ENCODE measurements at regions not wholly inside any gene's neighbourhood (a gene's known extent, or its start where the extent isn't known, plus 50 kb on each side); places are given as distances from the start of the nearest gene placed in this dataset.
"Not testable (repeated sequence)": the region's sequence is repeated elsewhere in the genome, so short reads cannot be mapped to it uniquely, and the experiment has no call there.

DNA sequence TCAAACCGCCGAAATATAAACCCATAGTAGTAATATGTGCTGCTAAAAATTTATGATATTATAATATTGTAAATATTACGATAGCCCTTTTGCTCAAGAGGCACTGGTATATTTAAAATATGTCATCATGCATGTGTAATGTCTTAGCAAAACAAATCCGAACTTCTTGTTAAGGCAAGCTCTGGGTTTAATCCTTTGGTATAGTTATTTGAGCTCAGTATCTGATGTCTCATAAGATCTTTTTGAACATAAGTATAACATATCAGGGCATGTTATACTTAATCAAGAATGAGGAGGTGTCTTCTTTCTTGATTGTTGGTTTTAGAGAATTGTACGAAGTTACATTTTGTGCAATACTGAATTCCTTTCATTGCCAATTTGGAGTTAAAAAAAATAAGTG, 154.1 kb upstream of the CBLB start:
- DNase-seq (ENCODE audit: low read depth), result no peak

DNA sequence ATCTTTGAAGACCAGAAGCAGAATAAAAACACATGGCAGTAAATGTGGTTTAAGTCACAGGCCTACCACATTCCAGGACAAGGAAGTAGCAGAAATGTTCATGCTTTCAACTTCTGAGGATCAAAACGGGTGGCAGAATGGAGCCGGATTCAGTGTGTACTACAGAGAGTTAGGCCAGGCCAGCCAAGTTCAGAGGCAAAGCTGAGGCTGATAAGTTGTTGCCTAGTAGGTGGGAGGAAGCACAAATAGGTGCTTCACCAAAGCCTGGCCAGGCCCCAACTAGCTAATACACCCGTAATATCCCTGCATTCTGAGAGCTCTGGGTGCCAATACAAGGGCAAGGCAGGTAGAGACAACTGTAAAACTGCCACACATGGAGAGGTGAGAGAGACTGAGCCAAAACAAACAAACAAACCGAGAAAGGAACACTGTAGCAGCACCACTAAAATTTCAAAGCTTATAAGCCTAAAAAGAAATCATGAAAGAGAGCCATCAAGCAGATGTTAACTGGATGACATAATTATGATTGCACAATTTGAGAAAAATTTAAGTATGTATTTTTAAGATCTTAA, 156.4 kb upstream of the CBLB start:
- DNase-seq (ENCODE audit: low read depth), result no peak

DNA sequence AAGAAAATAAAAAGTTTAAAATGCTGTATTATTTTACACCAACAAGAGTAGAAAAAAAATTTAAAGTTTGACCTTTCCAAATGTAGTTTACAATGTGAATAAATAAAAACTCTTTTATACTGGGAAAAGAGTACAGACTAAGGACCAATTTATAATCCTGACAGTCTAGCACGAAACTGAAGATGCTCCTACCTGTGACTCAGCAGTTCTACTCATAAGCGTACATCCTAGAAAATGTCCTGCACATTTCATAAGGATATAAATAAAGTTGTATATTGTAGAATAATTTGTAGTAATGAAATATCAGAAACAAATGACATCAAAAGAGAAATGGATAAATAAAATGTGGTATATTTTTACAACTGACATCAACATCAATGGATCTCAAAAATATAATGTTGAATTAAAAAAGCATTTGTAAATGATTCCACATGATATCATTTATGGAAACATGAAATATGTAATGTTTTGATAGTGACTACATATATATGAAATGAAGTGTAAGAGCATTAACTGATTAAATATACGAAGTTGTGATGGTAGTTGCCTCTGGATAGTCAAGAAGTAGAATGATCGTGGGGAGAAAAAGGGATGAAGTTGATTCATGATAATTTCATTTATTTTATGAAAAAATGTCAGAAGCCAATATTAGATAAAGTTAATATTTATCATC, 161.3 kb upstream of the CBLB start:
- no peak for DNase-seq (ENCODE audit: low read depth)

DNA sequence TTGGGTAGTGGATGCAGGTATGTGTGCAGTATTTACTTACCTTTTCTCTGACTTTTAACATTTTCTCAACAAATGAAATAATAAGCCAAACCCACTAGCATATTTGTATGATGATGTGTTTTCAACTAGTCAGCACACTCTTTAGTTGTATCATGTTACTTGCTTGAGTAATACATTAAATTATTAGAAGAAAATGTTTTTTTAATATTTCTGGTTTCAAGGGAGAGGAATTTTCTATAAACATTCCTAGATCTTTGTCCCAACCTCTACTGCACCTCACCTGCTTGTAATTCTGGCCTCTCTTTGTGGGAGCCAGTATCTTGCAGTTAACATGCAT, 161.8 kb upstream of the CBLB start:
- DNase-seq (ENCODE audit: low read depth), result peak; percentile 47

DNA sequence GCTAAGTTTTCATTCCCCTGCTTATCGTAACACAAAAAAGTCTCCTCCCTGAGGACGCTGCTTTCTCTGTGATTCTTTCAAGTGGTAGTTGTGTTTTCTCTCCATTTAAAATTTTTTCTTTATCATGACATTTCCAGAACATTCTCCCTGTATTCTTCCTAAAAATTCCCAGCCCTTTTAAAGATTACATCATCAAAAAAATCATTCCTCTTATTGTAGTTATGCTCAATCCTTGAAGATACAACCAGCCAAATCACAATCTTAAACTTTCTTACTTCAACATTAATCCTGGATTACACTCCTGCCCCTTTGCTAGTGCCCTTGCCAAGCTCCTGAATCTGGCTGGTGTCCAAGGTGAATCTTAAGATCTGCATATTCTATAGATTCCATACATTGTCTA, 163.7 kb upstream of the CBLB start:
- DNase-seq (ENCODE audit: low read depth), result no peak

DNA sequence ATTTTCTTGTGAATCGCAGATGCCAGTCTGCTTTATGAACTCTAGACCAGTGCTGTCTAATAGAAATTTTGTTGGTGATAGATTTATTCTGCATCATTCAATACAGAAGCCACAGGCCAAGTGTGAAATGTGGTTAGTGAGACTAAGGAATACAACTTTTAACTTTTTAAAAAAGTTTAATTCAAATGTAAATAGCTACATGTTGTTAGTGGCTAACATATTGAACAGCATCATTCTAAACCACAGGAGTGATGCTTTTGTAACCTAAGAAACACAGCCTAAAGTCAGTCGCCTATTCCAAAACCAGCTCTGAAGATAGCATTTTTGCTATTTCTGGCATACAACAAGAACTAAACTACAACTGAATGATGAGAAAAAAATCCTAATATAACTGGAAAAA, 164.8 kb upstream of the CBLB start:
- no peak for DNase-seq (ENCODE audit: low read depth)

DNA sequence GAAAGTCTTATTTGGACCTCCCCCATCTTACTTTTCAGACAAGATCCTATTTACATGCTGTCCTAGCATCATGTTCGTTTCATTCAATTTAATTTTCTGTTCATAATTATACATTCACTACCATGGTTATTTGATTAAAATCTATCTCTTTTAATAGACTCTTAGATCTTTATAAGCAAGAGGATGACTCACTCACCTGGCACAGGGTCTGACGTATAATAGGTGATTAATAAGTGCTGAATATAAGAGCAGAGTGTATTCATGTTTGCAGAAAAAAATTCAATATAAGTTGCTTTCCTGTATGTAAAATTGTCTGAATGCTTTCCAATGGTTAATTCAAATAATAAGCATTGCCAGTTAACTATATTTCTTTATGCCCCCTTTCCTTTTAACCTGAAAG, 165.5 kb upstream of the CBLB start:
- DNase-seq (ENCODE audit: low read depth), result no peak

DNA sequence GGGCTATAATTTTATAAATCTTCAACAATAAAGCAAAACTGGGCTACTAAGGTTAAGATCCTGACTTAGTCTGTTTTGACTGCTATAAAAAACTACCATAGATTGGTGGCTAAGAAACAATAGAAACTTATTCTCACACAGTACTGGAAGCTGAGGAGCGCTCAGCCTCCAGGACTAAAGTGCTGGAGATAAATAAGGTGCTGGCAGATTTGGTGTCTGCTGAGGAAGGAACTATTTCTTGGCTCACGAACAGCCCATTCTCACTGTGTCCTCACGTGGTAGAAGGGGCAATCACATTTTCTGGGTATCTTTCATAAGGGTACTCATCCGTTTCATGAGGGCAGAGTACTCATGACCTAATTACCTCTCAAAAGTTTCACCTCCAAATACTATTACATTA, 166.8 kb upstream of the CBLB start:
- no peak for DNase-seq (ENCODE audit: low read depth)

DNA sequence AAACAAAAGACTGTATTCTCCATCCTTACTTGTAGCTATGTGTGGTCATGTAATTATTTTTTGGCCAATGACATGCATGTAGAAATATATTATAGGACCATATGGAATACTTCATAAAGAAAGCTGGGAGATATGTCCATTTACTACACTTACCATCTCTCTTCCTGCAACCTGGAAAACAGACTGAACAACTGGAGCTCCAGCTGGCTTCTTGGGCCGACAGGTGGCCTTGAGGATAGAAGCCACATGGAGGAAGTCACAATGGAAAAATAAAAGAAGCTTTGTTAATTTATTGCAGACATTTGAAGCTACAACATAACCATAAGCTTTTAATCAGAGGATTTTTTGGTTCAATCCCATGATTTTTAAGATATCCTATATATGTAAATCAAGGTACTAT, 167.9 kb upstream of the CBLB start:
- no peak for DNase-seq (ENCODE audit: low read depth)

DNA sequence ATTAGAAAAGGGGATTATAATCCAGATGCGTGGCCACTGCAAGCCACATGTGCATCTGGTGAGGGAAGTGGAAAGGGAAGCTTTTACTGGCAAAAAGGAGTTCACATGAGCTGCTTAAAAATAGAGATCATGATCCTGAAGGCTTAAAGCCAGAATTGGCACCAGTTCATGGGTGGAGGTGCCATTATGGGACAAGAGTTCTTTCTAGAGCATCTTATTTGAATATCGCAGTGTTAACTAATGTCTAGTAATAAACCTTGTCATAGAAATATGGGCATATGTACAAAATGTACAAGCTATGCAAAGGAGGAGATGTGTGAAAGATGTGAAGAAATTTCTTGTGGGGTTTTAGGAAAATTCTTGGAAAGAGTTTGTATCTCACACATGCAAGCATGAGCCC, 178.4 kb upstream of the CBLB start:
- DNase-seq (ENCODE audit: low read depth), result no peak

DNA sequence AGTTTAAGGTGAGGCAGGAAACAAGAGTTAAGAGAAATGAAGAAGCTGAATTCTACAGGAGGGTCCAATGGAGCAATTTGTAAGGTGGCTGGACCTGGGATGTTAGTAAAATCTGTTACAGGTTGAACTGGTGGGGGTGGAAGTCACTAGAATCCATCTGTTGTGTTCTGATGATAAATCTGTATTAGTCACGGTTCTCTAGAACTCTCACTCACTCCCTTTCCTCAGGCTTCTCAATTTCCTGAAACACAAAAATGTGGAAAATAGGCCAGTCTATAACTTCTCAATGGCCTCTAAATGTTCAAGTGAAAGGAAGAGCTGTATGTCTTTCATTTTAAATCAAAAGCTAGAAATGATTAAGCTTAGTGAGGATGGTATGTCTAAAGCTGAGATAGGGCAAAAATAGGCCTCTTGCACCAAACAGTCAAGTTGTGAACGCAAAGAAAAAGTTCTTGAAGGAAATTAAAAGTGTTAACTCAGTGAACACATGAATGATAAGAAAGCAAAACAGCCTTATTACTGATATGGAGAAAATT, 180.2 kb upstream of the CBLB start:
- DNase-seq (ENCODE audit: low read depth), result no peak

DNA sequence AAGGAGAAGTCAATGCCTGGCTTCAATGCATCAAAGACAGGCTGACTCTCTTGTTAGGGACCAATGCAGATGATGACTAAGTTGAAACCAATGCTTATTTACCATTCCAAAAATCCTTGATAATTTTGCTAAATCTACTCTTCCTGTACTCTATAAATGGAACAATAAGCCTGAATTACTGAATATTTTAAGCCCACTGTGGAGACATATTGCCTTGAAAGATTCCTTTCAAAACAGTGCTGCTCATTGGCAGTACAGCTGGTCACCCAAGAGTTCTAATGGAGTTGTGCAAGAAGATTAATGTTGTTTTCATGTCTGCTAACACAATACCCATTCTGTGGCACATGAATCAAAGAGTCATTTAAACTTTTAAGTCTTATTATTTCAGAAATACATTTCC, 181.0 kb upstream of the CBLB start:
- DNase-seq (ENCODE audit: low read depth), result no peak

DNA sequence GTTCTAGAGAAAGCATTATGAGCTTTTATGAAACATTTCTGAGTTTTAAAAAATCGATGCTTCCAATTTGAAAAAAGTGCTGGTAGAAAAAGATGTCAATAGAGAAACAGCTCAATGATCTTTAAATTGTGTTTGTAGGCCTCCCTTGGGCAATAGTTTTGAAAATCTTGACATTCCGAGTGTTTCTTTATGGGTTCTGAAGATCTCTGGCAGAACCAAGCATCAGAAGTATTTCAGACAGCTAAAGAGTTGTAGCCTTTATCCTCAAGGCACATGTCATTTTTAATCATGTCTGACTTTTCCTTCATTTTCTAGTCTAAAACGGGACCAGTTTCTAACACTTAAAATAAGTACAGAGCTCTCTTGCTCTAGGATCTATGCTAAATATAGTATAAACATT, 188.1 kb upstream of the CBLB start:
- DNase-seq (ENCODE audit: low read depth), result no peak

DNA sequence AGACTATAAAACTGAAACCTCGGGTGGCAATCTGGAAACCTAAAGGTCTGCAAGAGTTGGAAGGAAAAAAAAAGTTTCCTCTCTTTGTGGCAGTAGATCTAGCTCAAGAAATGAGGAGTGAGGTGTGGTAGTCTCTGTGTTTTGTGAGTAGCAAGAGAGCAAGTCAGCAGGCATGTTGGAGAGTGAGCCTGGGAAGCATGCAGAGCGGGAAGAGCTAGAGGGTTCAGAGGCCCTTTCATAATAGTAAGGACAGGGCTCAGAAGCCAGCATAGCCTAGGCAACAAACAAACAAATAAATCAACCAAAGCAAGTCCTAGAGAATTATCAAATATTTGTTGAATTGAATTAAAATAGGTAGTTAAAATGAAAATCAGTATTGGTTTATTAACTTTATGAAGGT, 189.7 kb upstream of the CBLB start:
- no peak for DNase-seq (ENCODE audit: low read depth)

DNA sequence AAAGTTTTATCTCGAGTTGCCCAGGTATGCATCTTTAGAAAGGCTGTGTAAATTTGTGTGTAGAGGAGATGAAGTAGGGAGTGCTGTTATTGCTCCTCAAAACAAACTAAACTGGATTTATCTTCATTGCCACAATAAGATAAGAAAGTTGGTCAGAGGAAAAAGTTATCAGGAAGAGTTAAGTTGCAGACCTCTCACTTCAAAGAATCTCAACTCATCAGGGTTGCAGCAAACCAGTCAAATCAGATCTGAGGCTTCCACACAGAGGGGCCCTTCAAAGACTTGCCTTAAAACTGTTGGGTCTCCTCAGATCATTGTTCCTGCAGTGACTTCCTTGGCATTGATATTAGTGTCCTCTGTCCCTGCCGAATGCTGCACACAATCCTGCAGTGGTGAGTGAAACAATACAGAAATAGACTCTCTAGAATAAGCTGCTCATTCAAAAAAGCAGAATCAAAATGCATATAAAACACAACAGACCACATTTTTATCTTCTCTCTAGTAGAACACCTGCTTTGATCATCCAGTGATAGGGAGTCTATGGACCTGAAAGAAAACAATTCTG, 191.2 kb upstream of the CBLB start:
- DNase-seq (ENCODE audit: low read depth), result no peak

DNA sequence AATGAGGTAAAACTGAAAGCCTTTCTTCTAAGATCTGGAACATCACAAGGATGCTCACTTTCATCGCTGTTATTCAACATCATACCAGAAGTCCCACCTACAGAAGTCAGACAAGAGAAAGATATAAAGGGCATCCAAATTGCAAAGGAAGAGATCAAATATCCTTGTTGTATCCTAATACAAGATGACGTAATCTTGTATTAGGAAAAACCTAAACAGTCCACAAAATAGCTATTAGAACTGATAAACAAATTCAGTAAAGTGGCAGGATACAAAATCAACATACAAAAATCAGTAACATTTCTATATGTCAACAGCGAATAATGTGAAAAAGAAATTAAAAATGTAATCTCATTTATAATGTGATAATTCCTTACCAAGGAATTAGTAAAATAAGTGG, 195.1 kb upstream of the CBLB start:
- DNase-seq (ENCODE audit: low read depth), result no peak

DNA sequence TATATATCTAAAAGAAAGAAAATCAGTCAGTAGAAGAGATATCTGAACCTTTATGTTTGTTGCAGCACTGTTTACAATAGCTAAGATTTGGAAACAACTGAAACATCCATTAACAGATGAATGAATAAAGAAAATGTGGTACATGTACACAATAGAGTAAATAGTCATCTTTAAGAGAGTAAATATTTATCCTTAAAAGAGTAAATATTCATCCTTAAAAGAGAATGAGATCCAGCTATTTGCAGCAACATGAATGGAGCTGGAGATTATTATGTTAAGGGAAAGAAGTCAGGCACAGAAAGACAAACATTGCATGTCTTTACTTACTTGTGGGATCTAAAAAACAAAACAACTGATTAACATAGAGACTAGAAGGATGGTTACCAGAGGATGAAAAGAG, 197.0 kb upstream of the CBLB start:
- no peak for DNase-seq (ENCODE audit: low read depth)

DNA sequence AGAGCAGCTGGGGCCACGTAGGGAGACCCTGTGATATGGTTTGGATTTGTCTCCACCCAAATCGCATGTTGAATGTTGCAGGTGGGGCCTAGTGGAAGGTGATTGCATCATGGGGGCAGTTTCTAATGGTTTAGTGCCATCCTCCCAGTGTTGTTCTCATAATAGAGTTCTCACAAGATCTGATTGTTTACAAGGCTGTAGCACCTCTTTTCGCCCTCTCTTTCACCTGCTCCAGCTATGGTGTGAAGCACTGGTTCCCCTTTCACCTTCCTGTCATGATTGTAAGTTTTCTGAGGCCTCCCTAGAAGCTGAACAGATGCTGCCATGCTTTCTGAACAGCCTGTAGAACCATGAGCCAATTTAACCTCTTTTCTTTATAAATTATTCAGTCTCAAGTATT, 198.9 kb upstream of the CBLB start:
- no peak for DNase-seq (ENCODE audit: low read depth)

DNA sequence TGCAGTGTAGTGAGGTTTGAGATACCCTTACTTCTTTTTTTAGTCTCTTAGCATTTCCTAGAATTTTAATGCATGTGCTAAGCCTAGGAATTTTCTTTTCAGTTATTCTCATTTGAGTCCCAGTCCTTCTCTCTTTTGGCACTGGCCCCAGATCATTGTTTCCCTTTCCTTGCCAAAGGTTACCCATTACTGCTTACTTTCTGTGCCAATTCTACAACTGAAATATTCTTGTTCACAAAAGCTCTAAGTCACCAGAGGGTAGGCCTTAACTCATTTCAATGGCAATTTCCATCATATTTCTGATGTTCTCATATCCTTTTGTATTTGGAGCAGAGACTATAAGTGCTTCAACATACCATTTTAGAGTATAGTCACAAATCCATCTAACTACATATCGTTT, 199.6 kb upstream of the CBLB start:
- no peak for DNase-seq (ENCODE audit: low read depth)

DNA sequence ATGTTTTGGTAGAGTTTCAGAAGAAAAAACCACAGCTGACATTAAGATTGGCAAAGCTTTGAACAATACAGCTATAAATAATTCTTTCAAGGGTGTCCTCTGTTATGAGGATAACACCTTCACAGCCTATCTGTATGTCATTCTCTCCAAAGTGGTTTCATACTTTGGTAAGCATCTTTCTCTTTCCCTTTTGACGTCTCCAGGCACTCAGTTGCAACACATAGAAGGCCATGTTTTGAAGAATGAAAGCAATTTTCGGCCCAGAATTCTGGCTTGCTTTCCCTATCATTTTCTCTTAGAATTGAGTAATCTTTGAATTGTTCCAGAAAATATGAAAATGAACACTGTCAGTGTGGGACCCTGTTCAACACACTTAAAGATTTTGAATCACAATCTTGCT, 200.0 kb upstream of the CBLB start:
- DNase-seq (ENCODE audit: low read depth), result no peak

DNA sequence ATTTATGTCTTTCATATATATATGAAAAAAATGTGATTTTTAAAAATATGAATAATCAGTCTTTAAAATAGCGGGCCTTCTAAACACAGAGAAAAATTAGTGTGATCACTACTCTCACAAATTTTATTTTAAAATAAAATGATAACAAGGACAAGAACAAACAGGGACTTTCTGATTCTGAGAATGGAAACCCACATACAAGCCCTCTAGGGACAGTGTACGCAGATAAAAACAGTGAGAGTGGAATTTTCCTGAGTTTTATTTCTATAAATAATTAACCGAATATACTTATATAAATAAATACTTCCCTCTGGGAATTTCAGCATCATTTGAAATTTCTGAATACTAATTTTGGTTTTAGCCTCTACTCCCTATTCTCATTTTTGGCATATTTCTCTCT, 201.4 kb upstream of the CBLB start:
- no peak for DNase-seq (ENCODE audit: low read depth)

DNA sequence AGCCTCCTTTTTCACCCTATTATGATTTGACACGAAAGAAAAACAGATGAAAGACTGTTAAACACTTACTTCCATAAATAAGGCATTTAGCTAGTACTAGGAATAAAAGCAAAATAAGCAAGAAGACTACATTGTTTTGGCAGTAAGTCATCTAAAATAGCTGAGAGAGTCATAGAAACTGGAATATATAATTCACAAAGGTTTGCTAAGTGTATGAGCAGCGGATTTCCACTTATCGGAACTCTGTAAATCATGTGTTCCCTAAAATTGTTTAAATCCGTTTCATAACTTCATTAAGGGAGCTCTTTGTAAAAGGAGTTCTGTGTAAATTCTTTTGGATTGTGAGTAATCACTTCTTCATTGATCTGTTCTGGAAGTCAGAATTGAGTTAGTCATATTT, 202.5 kb upstream of the CBLB start:
- DNase-seq (ENCODE audit: low read depth), result no peak

DNA sequence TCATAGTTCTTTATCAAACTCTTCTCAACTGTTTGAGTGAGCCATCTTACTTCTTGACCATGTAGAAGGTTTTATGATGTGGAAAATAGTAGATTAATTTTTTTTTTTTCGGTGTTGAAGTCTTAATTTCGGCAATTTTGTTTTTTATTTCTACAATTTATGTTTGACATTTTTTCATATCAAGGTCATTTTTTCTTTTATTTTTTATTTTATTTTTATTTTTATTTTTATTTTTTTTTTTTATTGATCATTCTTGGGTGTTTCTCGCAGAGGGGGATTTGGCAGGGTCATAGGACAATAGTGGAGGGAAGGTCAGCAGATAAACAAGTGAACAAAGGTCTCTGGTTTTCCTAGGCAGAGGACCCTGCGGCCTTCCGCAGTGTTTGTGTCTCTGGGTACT, 203.8 kb upstream of the CBLB start:
- DNase-seq (ENCODE audit: low read depth), result not testable (repeated sequence)

DNA sequence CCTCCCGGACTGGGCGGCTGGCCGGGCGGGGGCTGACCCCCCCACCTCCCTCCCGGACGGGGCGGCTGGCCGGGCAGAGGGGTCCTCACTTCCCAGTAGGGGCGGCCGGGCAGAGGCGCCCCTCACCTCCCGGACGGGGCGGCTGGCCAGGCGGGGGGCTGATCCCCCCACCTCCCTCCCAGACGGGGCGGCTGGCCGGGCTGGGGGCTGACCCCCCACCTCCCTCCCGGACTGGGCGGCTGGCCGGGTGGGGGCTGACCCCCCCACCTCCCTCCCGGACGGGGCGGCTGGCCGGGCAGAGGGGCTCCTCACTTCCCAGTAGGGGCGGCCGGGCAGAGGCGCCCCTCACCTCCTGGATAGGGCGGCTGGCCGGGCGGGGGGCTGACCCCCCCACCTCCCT, 205.0 kb upstream of the CBLB start:
- DNase-seq (ENCODE audit: low read depth), result not testable (repeated sequence)

Data from HS-5 (cell line).